Activated T-helper 2 cell treated with anti-CD3 and anti-CD28 coated beads, Interferon-gamma antibody, Interleukin-2, Interleukin-4, amounts not matched to agents 10 μg/mL and 5 μg/mL and 100 μg/mL, durations not matched to agents 14 hours and 24 hours and 36 hours (primary cell): ENCODE measurements at regions not wholly inside any gene's neighbourhood (a gene's known extent, or its start where the extent isn't known, plus 50 kb on each side); places are given as distances from the start of the nearest gene placed in this dataset.

Experiments
- DNase-seq: peaks from one replicate; pipeline ENCODE4 v3.0.0; 2021; ENCODE audit warnings: low spot score
- H3K27ac Mint-ChIP-seq: one replicate; pipeline ENCODE4 v1.8.0; 2021; ENCODE audit warnings: mixed read lengths
- H3K27me3 Mint-ChIP-seq: one replicate; pipeline ENCODE4 v1.8.0; 2021; ENCODE audit warnings: low read depth, mixed read lengths
- H3K36me3 Mint-ChIP-seq: one replicate; pipeline ENCODE4 v1.8.0; 2021; ENCODE audit warnings: low read depth, mixed read lengths
- H3K4me1 Mint-ChIP-seq: one replicate; pipeline ENCODE4 v1.8.0; 2021; ENCODE audit warnings: low read depth, mixed read lengths
- H3K4me3 Mint-ChIP-seq: one replicate; pipeline ENCODE4 v1.8.0; 2021; ENCODE audit warnings: low read depth, mild to moderate bottlenecking, moderate library complexity, mixed read lengths
- H3K9me3 Mint-ChIP-seq: one replicate; pipeline ENCODE4 v1.8.0; 2021; ENCODE audit warnings: mixed read lengths
- intact Hi-C: fragments of 100-400 bp; cut with micrococcal nuclease; formaldehyde crosslinking; loops from one replicate; pipeline ENCODE4 v1.15.1; 2023

- Mint-ChIP-seq H3K27me3 (no peaks in the 10 kb centered on the region), H3K36me3 (no peaks in the 10 kb centered on the region), H3K9me3 (peaks cover 1% of the 10 kb centered on the region), H3K4me3 (no peak overlapping the region), H3K27ac (no peak overlapping the region), H3K4me1 (peaks cover 7% of the 10 kb centered on the region)
- DNase-seq: no peak
- intact Hi-C loops: no loop called here
Measured at GRCh38 chr12:92271341-92271740, 125.7 kb upstream of the BTG1 start.

DNA sequence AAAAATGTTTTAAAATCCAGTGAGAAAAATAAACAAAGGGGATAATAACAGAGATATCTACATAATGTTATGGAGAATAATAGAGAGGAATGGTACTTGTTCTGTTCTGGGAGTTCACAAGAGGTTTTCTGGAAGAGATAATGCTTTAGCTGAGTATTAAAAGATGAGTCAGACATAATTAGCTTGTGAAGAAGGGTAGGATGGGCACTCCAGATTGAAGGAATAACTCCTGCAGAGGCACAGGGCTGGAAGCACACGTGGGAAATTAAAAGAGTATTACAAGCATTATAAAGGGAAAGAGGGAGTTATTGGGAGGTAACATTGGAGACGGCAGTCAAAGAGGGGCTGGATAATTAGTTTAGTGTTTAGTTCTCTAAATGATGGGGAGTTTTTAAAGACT lies 124.9 kb upstream of the BTG1 start:
- no peak overlapping the region for H3K27ac Mint-ChIP-seq
- no peak for DNase-seq
- H3K36me3 Mint-ChIP-seq: no peaks in the 10 kb centered on the region
- H3K9me3 Mint-ChIP-seq: no peaks in the 10 kb centered on the region
- no peaks in the 10 kb centered on the region for H3K27me3 Mint-ChIP-seq
- peaks cover 7% of the 10 kb centered on the region for H3K4me1 Mint-ChIP-seq
- no peak overlapping the region for H3K4me3 Mint-ChIP-seq
- intact Hi-C loops: no loop called here

DNA sequence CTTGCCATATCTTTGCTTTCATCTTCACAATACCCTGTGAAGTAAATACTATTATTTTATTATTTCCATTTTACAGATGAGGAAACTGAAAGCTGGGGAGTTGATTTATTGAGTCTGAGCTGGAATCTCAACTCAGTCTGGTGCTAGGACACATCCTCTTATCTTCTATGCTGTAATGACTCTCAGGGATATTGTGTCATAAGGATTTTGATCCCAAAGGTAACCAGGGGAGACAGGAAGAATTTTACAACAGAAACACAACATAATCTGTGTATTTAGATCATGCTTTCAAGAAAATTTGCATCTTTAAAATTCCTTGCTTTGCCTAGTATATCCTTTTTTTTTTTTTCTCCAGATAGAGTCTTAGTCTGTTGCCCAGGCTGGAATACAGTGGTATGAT lies 123.3 kb upstream of the BTG1 start:
- peaks cover 7% of the 10 kb centered on the region for H3K4me1 Mint-ChIP-seq
- no peaks in the 10 kb centered on the region for H3K9me3 Mint-ChIP-seq
- no peaks in the 10 kb centered on the region for H3K36me3 Mint-ChIP-seq
- H3K27ac Mint-ChIP-seq: no peak overlapping the region
- H3K27me3 Mint-ChIP-seq: no peaks in the 10 kb centered on the region
- intact Hi-C loops: no loop called here
- no peak for DNase-seq
- H3K4me3 Mint-ChIP-seq: no peak overlapping the region

- intact Hi-C loops: no loop called here
- no peak for DNase-seq
- Mint-ChIP-seq H3K4me3 (no peak overlapping the region), H3K4me1 (peaks cover 20% of the 10 kb centered on the region), H3K27me3 (no peaks in the 10 kb centered on the region), H3K9me3 (peaks cover 8% of the 10 kb centered on the region), H3K36me3 (peaks cover 5% of the 10 kb centered on the region), H3K27ac (no peak overlapping the region)
Measured at GRCh38 chr12:92261692-92262091, 116.0 kb upstream of the BTG1 start.

GRCh38 chr12:92261071-92261470 lies 115.4 kb upstream of the BTG1 start:
- H3K4me3 Mint-ChIP-seq: no peak overlapping the region
- intact Hi-C loops: no loop called here
- H3K27ac Mint-ChIP-seq: no peak overlapping the region
- DNase-seq: no peak
- peaks cover 20% of the 10 kb centered on the region for H3K4me1 Mint-ChIP-seq
- peaks cover 5% of the 10 kb centered on the region for H3K36me3 Mint-ChIP-seq
- no peaks in the 10 kb centered on the region for H3K27me3 Mint-ChIP-seq
- peaks cover 8% of the 10 kb centered on the region for H3K9me3 Mint-ChIP-seq

- peaks cover 25% of the 10 kb centered on the region for H3K4me1 Mint-ChIP-seq
- peaks cover 17% of the 10 kb centered on the region for H3K9me3 Mint-ChIP-seq
- peak overlapping the region; percentile 74 for H3K27ac Mint-ChIP-seq
- DNase-seq: no peak
- H3K36me3 Mint-ChIP-seq: peaks cover 7% of the 10 kb centered on the region
- peak overlapping the region; percentile 39 for H3K4me3 Mint-ChIP-seq
- no peaks in the 10 kb centered on the region for H3K27me3 Mint-ChIP-seq
- intact Hi-C loops: no loop called here
Measured at GRCh38 chr12:92259696-92260251, 114.1 kb upstream of the BTG1 start.

- intact Hi-C loops: no loop called here
- H3K27ac Mint-ChIP-seq: peak overlapping the region; percentile 74
- peaks cover 25% of the 10 kb centered on the region for H3K4me1 Mint-ChIP-seq
- H3K36me3 Mint-ChIP-seq: peaks cover 7% of the 10 kb centered on the region
- peaks cover 22% of the 10 kb centered on the region for H3K9me3 Mint-ChIP-seq
- no peak for DNase-seq
- peak overlapping the region; percentile 39 for H3K4me3 Mint-ChIP-seq
- H3K27me3 Mint-ChIP-seq: no peaks in the 10 kb centered on the region
Measured at GRCh38 chr12:92259291-92259690, 113.6 kb upstream of the BTG1 start.

DNA sequence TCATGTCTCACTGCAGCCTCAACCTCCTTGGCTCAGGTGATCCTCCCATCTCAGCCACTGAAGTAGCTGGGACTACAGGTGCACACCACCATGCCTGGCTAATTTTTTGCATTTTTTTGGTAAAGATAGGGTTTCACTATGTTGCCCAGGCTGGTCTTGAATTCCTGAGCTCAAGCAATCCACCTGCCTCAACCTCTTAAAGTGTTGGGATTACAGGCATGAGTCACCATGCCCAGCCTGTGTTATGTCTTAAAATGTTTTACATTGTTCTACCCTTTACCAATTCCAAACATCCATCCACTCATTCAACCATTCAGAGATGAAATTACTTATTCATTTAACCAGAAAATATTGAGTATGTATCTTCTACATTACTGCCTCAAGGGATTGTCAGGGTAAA lies 111.6 kb upstream of the BTG1 start:
- intact Hi-C loops: no loop called here
- H3K9me3 Mint-ChIP-seq: peaks cover 26% of the 10 kb centered on the region
- no peak for DNase-seq
- peaks cover 10% of the 10 kb centered on the region for H3K36me3 Mint-ChIP-seq
- no peak overlapping the region for H3K27ac Mint-ChIP-seq
- H3K27me3 Mint-ChIP-seq: no peaks in the 10 kb centered on the region
- H3K4me3 Mint-ChIP-seq: no peak overlapping the region
- peaks cover 34% of the 10 kb centered on the region for H3K4me1 Mint-ChIP-seq

DNA sequence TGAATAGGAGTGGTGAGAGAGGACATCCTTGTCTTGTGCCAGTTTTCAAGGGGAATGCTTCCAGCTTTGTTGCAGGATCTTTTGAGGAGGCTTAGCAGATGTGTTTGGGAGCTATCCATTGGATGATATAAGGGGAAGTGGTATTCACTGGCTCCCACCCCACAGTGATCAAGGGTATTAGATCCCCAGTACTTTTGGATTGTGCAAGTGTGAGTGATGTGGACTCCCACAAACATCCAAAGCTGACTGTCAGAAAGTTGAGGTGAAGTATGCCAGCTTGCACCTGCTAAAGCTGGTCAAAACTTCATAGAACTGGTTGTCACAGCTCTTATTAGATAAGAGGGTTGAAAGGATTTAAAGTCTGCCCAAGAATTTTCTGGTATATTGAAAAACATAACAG lies 110.1 kb upstream of the BTG1 start:
- Mint-ChIP-seq H3K4me1 (peaks cover 38% of the 10 kb centered on the region), H3K36me3 (peaks cover 10% of the 10 kb centered on the region), H3K27me3 (no peaks in the 10 kb centered on the region), H3K9me3 (peaks cover 22% of the 10 kb centered on the region), H3K4me3 (no peak overlapping the region), H3K27ac (no peak overlapping the region)
- intact Hi-C loops: no loop called here
- DNase-seq: no peak

DNA sequence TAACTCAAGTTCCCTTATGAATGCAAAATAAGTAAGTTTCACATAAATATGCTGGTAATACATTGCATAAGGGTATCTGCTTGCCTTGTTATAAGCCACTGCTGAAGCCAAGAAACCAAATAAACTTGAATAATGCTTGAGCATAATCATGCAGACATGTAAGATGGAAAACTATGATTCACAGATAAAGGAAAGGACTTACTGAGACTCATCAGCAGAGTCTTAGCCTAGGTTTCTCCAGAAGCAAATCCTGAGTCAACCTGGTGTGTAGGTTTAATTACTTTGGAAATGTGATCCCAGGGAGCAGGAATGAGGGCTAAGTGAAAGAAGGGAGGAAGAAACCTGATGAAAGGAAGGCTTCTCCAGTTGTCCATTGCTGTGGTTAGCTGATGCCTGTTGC lies 107.7 kb upstream of the BTG1 start:
- Mint-ChIP-seq H3K36me3 (peaks cover 6% of the 10 kb centered on the region), H3K4me1 (peaks cover 19% of the 10 kb centered on the region), H3K27ac (no peak overlapping the region), H3K9me3 (peaks cover 24% of the 10 kb centered on the region), H3K4me3 (no peak overlapping the region), H3K27me3 (no peaks in the 10 kb centered on the region)
- no peak for DNase-seq
- intact Hi-C loops: no loop called here

DNA sequence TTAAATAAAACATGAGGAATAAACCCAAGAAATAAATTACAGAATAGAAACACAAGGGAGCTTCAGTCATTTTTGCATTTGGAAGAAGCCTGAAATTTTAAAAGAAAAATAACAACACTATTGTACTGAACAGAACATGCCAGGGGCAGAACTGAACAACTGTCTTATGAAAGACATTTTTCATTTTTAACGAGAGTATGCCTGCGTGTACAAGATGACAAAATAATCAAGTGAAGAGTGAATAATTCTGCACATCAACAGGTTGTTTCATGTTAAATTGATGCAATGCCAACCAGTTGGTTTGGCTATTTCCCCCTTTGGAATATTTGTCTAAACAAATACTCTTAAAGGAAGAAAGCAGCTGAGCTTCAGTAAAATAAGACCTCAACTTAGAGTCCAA lies 103.3 kb upstream of the BTG1 start:
- H3K27me3 Mint-ChIP-seq: no peaks in the 10 kb centered on the region
- H3K27ac Mint-ChIP-seq: no peak overlapping the region
- peaks cover 11% of the 10 kb centered on the region for H3K9me3 Mint-ChIP-seq
- DNase-seq: no peak
- peaks cover 7% of the 10 kb centered on the region for H3K36me3 Mint-ChIP-seq
- H3K4me1 Mint-ChIP-seq: peaks cover 13% of the 10 kb centered on the region
- intact Hi-C loops: no loop called here
- no peak overlapping the region for H3K4me3 Mint-ChIP-seq

DNA sequence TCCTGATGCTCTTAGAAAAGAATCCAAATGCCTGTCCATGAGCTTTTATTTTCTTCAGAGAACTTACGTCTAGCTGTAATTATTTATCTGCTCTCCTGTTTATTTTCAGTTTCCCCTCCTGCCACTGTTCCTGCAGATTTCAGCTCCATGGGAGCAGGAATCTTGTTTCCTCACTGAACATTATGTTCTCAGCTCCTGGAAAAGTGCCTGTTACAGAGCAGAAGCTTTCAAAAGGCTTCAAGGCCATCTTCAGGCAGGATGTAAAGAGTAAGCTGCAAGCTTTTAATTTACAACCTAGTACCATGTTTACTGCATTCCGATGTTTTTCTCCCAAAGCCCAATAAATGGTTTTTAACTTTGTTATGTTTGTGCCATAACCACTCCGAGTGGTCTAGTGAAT lies 98.4 kb upstream of the BTG1 start:
- H3K27me3 Mint-ChIP-seq: no peaks in the 10 kb centered on the region
- H3K4me3 Mint-ChIP-seq: no peak overlapping the region
- H3K27ac Mint-ChIP-seq: no peak overlapping the region
- DNase-seq: no peak
- peaks cover 2% of the 10 kb centered on the region for H3K4me1 Mint-ChIP-seq
- H3K36me3 Mint-ChIP-seq: peaks cover 5% of the 10 kb centered on the region
- intact Hi-C loops: no loop called here
- H3K9me3 Mint-ChIP-seq: peaks cover 6% of the 10 kb centered on the region

DNA sequence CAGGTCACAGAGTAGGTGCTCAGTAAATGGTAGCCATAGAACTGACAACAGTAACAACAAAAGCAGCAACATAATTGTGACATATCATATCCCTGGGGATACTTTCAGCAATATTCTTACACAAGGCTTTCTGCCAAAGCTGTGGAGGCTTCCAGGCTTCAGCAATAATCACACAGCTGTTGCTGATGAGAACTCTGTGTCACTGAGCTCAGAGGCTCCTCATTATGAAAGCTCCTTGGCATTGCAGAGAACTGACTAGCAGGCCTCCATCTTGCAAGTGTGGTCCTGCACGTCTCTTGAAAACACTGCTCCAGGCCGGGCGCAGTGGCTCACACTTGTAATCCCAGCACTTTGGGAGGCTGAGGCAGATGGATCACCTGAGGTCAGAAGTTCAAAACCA lies 97.3 kb upstream of the BTG1 start:
- H3K4me3 Mint-ChIP-seq: no peak overlapping the region
- H3K27ac Mint-ChIP-seq: no peak overlapping the region
- no peaks in the 10 kb centered on the region for H3K27me3 Mint-ChIP-seq
- peaks cover 2% of the 10 kb centered on the region for H3K4me1 Mint-ChIP-seq
- DNase-seq: no peak
- H3K36me3 Mint-ChIP-seq: no peaks in the 10 kb centered on the region
- H3K9me3 Mint-ChIP-seq: peaks cover 3% of the 10 kb centered on the region
- intact Hi-C loops: no loop called here
